CD4-positive, alpha-beta T cell treated with Interleukin-2 at 100 ng/mL for 4 hours (primary cell): ENCODE measurements at regions not wholly inside any gene's neighbourhood (a gene's known extent, or its start where the extent isn't known, plus 50 kb on each side); places are given as distances from the start of the nearest gene placed in this dataset.

Source experiments
- DNase-seq: peaks from one replicate; pipeline ENCODE4 v3.0.0-alpha.2; 2020; ENCODE audit warnings: low spot score

GRCh38 chr4:13126976-13127910 is 356.9 kb downstream of the RAB28 start:
- DNase-seq = no peak

GRCh38 chr4:13118633-13119032 is 365.5 kb downstream of the RAB28 start:
- DNase-seq = no peak

GRCh38 chr4:13117185-13117584 is 367.0 kb downstream of the RAB28 start:
- no peak for DNase-seq

GRCh38 chr4:13112030-13112429 is 372.1 kb downstream of the RAB28 start:
- DNase-seq = no peak

- no peak for DNase-seq
Observed at GRCh38 chr4:13109536-13109935, 374.6 kb downstream of the RAB28 start.

- no peak for DNase-seq
Observed at GRCh38 chr4:13108096-13108495, 376.0 kb downstream of the RAB28 start.

- DNase-seq = no peak
Observed at GRCh38 chr4:13103382-13104015, 380.6 kb downstream of the RAB28 start.

- no peak for DNase-seq
Observed at GRCh38 chr4:13102092-13102742, 381.9 kb downstream of the RAB28 start.

- DNase-seq = no peak
Observed at GRCh38 chr4:13097971-13098370, 386.2 kb downstream of the RAB28 start.

GRCh38 chr4:13095722-13096121 is 388.4 kb downstream of the RAB28 start:
- DNase-seq = no peak

- no peak for DNase-seq
Observed at GRCh38 chr4:13093170-13093569, 391.0 kb downstream of the RAB28 start.

- no peak for DNase-seq
Observed at GRCh38 chr4:13092702-13093101, 391.4 kb downstream of the RAB28 start.

GRCh38 chr4:13089659-13089998 is 394.5 kb downstream of the RAB28 start:
- DNase-seq = no peak

GRCh38 chr4:13088726-13089658 is 395.1 kb downstream of the RAB28 start:
- DNase-seq = no peak

- DNase-seq = no peak
Observed at GRCh38 chr4:13087041-13087440, 397.1 kb downstream of the RAB28 start.

- no peak for DNase-seq
Observed at GRCh38 chr4:13084210-13084609, 399.9 kb downstream of the RAB28 start.

- DNase-seq = no peak
Observed at GRCh38 chr4:13081830-13082229, 402.3 kb downstream of the RAB28 start.

GRCh38 chr4:13067077-13067476 is 417.1 kb downstream of the RAB28 start:
- no peak for DNase-seq

- DNase-seq = no peak
Observed at GRCh38 chr4:13059019-13059418, 425.1 kb downstream of the RAB28 start.

GRCh38 chr4:13056630-13057189 is 427.4 kb downstream of the RAB28 start:
- DNase-seq = no peak

- no peak for DNase-seq
Observed at GRCh38 chr4:13054420-13054970, 429.6 kb downstream of the RAB28 start.
